A673 (cell line): ENCODE measurements at regions not wholly inside any gene's neighbourhood (a gene's known extent, or its start where the extent isn't known, plus 50 kb on each side); places are given as distances from the start of the nearest gene placed in this dataset.

Source experiments
- EZH2 ChIP-seq: fragments of 200-600 bp; sonication (generic); IDR thresholded peaks from 2 replicates; pipeline ENCODE4 v1.6.1; 2017; ENCODE audit warnings: borderline replicate concordance, low read depth, mild to moderate bottlenecking, mixed read lengths, antibody characterized with exemption, low read length; ENCODE audit not compliant: poor library complexity, severe bottlenecking
- TF ChIP-seq, protein P1 (sequence below): fragments of 300-800, 200-600 bp; sonication (generic); conservative IDR thresholded peaks from 2 replicates; pipeline ENCODE4 v1.5.1; 2017; ENCODE audit warnings: low read depth, mild to moderate bottlenecking, antibody characterized with exemption, low read length, moderate library complexity, mixed read lengths

DNA sequence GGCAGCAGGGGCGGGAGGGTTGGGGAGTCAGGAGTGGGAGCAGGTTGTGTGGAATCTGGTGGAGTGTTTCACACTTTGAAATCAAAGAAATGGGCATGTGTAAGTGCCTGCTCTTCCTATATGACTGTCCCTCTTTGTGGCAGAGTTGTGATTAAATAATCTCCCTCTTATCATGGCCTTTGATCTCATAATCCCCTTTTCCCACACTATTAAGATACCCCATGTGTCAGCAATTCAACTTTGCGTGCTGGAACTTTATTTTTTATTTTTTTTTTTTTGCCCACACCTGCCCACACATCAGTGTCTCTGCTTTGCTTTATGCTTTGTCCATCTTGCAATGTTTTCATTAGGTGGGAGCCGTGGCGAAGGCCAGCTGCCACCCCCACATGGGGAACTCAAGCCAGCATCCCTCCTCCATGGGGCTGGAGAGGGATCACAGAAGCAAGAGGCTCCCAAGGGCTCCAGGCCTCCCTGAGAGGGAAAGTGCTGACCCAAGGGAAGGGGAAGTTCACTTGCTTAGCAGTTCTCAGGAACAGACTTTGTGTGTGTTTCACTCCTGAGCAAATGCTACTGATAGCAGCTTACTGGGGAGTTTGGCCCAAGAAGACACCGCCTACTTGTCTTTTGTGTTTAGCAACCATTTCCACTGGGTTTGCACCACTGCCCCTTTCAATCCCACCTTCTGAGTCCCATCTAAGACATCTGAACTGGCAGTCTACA is 243.4 kb downstream of the BCL11A start:
- TF ChIP-seq, protein P1, sequence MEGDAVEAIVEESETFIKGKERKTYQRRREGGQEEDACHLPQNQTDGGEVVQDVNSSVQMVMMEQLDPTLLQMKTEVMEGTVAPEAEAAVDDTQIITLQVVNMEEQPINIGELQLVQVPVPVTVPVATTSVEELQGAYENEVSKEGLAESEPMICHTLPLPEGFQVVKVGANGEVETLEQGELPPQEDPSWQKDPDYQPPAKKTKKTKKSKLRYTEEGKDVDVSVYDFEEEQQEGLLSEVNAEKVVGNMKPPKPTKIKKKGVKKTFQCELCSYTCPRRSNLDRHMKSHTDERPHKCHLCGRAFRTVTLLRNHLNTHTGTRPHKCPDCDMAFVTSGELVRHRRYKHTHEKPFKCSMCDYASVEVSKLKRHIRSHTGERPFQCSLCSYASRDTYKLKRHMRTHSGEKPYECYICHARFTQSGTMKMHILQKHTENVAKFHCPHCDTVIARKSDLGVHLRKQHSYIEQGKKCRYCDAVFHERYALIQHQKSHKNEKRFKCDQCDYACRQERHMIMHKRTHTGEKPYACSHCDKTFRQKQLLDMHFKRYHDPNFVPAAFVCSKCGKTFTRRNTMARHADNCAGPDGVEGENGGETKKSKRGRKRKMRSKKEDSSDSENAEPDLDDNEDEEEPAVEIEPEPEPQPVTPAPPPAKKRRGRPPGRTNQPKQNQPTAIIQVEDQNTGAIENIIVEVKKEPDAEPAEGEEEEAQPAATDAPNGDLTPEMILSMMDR: no peak
- no peak for TF ChIP-seq EZH2
